GM12878 (cell line): ENCODE measurements at regions not wholly inside any gene's neighbourhood (a gene's known extent, or its start where the extent isn't known, plus 50 kb on each side); places are given as distances from the start of the nearest gene placed in this dataset.

ENCODE experiments used
- ATAC-seq: fragments of 200-7000 bp; cut with Tn5 transposase; 3 replicates; pipeline ENCODE4 v1.9.1; 2020; ENCODE audit warnings: mild to moderate bottlenecking, moderate library complexity
- BruUV-seq: library from RNA; stranded (reverse); fragments of 400-500 nt; replicated peaks from 2 replicates; lab custom pipeline; 2021; lab: Mats Ljungman, UMichigan
- CTCF ChIA-PET: fragments of 300-600 bp; sonication (Branson Sonifier 250); formaldehyde crosslinking; extraction: SDS; loops from one replicate; lab custom pipeline; 2021; ENCODE audit warnings: inconsistent platforms; lab: Yijun Ruan, JAX
- POLR2A ChIA-PET: fragments of 350-600 bp; formaldehyde crosslinking; extraction: SDS; loops from one replicate; lab custom pipeline; 2021; ENCODE audit warnings: inconsistent platforms; lab: Charles Lee
- RAD21 ChIA-PET: fragments of 300-600 bp; sonication (Branson Sonifier 250); formaldehyde crosslinking; loops from one replicate; lab custom pipeline; 2023; ENCODE audit warnings: antibody characterized with exemption; ENCODE audit not compliant: unreplicated experiment; lab: Charles Lee
- SMC1A ChIA-PET: fragments of 300-600 bp; sonication (Branson Sonifier 250); formaldehyde crosslinking; loops from one replicate; lab custom pipeline; 2023; ENCODE audit not compliant: unreplicated experiment, uncharacterized antibody; lab: Charles Lee
- DNase-seq: peaks from one replicate; pipeline ENCODE4 v3.0.0-alpha.2; 2011; ENCODE audit warnings: low read depth, low spot score
- FAIRE-seq: peaks from 3 replicates; lab custom pipeline; 2011; peaks lifted over from hg19 to GRCh38; lab: Jason Lieb, UNC
- H2AFZ ChIP-seq: 2 replicates; pipeline ENCODE4 v1.6.0; 2011; ENCODE audit warnings: low read depth, low read length, control low read depth; ENCODE audit not compliant: control insufficient read depth
- H3K27ac ChIP-seq: 2 replicates; pipeline ENCODE4 v1.5.1; 2011; ENCODE audit warnings: control low read depth; ENCODE audit not compliant: control insufficient read depth, insufficient read depth
- H3K27me3 ChIP-seq, 2 experiments: replicated peaks in 1 of 2; 2 replicates each; pipeline versions ENCODE4 v1.6.0 to v1.6.1; 2011; ENCODE audit warnings: low read length in 1 of 2; ENCODE audit not compliant: control insufficient read depth in 2 of 2, insufficient read depth in 2 of 2
- H3K36me3 ChIP-seq, 2 experiments: 2 replicates each; pipeline ENCODE4 v1.5.1; 2011; ENCODE audit warnings: low read length in 1 of 2; ENCODE audit not compliant: control insufficient read depth in 2 of 2, insufficient read depth in 2 of 2
- H3K4me1 ChIP-seq: 2 replicates; pipeline ENCODE4 v1.6.1; 2011; ENCODE audit warnings: mild to moderate bottlenecking, low read length, moderate library complexity, mixed read lengths; ENCODE audit not compliant: control insufficient read depth, insufficient read depth
- H3K4me2 ChIP-seq: 2 replicates; pipeline ENCODE4 v1.6.0; 2011; ENCODE audit warnings: control low read depth; ENCODE audit not compliant: control insufficient read depth, insufficient read depth
- H3K4me3 ChIP-seq: fragments of 200-600 bp; sonication (generic); 2 replicates; pipeline ENCODE4 v1.5.1; 2016
- H3K79me2 ChIP-seq: 2 replicates; pipeline ENCODE4 v1.6.0; 2011; ENCODE audit warnings: low read length; ENCODE audit not compliant: control insufficient read depth, insufficient read depth
- H3K9ac ChIP-seq: 2 replicates; pipeline ENCODE4 v1.8.0; 2011; ENCODE audit warnings: low read length, control low read depth, mixed read lengths; ENCODE audit not compliant: control insufficient read depth, insufficient read depth
- H3K9me3 ChIP-seq: replicated peaks from 3 replicates; pipeline ENCODE4 v1.5.1; 2011; ENCODE audit warnings: mild to moderate bottlenecking, low read length; ENCODE audit not compliant: control insufficient read depth, insufficient read depth
- H4K20me1 ChIP-seq: 2 replicates; pipeline ENCODE4 v1.6.0; 2011; ENCODE audit not compliant: control insufficient read depth, insufficient read depth
- BHLHE40 ChIP-seq, 2 experiments: fragments of 450-650 bp in 1 of 2; IDR thresholded peaks; 2 replicates each; pipeline ENCODE4 v1.6.1; 2011 to 2017; ENCODE audit warnings: low read depth in 2 of 2, borderline replicate concordance in 1 of 2, improper control_type of control experiment in 1 of 2, low read length in 1 of 2, mild to moderate bottlenecking in 1 of 2
- CHD2 ChIP-seq: IDR thresholded peaks from 2 replicates; pipeline ENCODE4 v1.6.1; 2011; ENCODE audit warnings: low read depth, low read length, improper control_type of control experiment, borderline replicate concordance
- IKZF2 ChIP-seq, 2 experiments: fragments of 450-650 bp; IDR thresholded peaks; 2 replicates each; pipeline ENCODE4 v1.6.1; 2017; ENCODE audit warnings: mild to moderate bottlenecking in 2 of 2, moderate library complexity in 2 of 2
- IRF4 ChIP-seq: IDR thresholded peaks from 2 replicates; pipeline ENCODE4 v1.6.1; 2011; ENCODE audit warnings: low read depth, low read length
- JUND ChIP-seq: IDR thresholded peaks from 2 replicates; pipeline ENCODE4 v1.6.1; 2012; ENCODE audit warnings: low read depth, mild to moderate bottlenecking, low read length, improper control_type of control experiment, moderate library complexity
- PAX5 ChIP-seq: IDR thresholded peaks from 2 replicates; pipeline ENCODE4 v1.6.1; 2011; ENCODE audit warnings: low read depth, low read length, borderline replicate concordance
- POLR2A ChIP-seq: IDR thresholded peaks from 2 replicates; pipeline ENCODE4 v1.6.1; 2011; ENCODE audit warnings: low read depth, mild to moderate bottlenecking, low read length
- RAD51 ChIP-seq: fragments of 450-650 bp; IDR thresholded peaks from 2 replicates; pipeline ENCODE4 v1.6.1; 2016; ENCODE audit warnings: moderate library complexity, mild to moderate bottlenecking, inconsistent platforms
- TBL1XR1 ChIP-seq: IDR thresholded peaks from 2 replicates; pipeline ENCODE4 v1.6.1; 2012; ENCODE audit warnings: low read depth, low read length, improper control_type of control experiment
- TCF12 ChIP-seq: IDR thresholded peaks from 2 replicates; pipeline ENCODE4 v1.6.1; 2011; ENCODE audit warnings: low read depth, mild to moderate bottlenecking, low read length
- ZBTB33 ChIP-seq: fragments of 450-650 bp; IDR thresholded peaks from 2 replicates; pipeline ENCODE4 v1.6.1; 2017; ENCODE audit warnings: mild to moderate bottlenecking
- WGBS: methylation state at CpG from one replicate; pipeline ENCODE4 v1.1.6; 2016; ENCODE audit warnings: low lambda C conversion rate; ENCODE audit not compliant: insufficient replicate concordance, insufficient coverage; ENCODE audit errors: missing lambda C conversion rate; 5-methylcytosine and 5-hydroxymethylcytosine counted together
- in situ Hi-C: fragments of 300-500 bp; cut with MboI; formaldehyde crosslinking; loops from 9 replicates; pipeline ENCODE4 v1.14.3; 2018; ENCODE audit warnings: mixed read lengths
- intact Hi-C: fragments of 100-400 bp; cut with micrococcal nuclease; formaldehyde crosslinking; loops from one replicate; pipeline ENCODE4 v1.14.2; 2022; ENCODE audit not compliant: unreplicated experiment
- TF ChIP-seq, protein P1 (sequence below): IDR thresholded peaks from 2 replicates; pipeline ENCODE4 v1.6.1; 2012; ENCODE audit warnings: improper control_type of control experiment, low read depth, low read length; ENCODE audit not compliant: insufficient replicate concordance
- TF ChIP-seq, protein P2 (sequence below): IDR thresholded peaks from 2 replicates; pipeline ENCODE4 v1.6.1; 2012; ENCODE audit warnings: low read depth, low read length, improper control_type of control experiment
- TF ChIP-seq, protein P3 (sequence below): IDR thresholded peaks from 2 replicates; pipeline ENCODE4 v1.6.1; 2012; ENCODE audit warnings: low read length, inconsistent platforms

GRCh38 chr3:27805282-27805681 is 83.2 kb upstream of the EOMES start (continued):
- TF ChIP-seq, protein P1, sequence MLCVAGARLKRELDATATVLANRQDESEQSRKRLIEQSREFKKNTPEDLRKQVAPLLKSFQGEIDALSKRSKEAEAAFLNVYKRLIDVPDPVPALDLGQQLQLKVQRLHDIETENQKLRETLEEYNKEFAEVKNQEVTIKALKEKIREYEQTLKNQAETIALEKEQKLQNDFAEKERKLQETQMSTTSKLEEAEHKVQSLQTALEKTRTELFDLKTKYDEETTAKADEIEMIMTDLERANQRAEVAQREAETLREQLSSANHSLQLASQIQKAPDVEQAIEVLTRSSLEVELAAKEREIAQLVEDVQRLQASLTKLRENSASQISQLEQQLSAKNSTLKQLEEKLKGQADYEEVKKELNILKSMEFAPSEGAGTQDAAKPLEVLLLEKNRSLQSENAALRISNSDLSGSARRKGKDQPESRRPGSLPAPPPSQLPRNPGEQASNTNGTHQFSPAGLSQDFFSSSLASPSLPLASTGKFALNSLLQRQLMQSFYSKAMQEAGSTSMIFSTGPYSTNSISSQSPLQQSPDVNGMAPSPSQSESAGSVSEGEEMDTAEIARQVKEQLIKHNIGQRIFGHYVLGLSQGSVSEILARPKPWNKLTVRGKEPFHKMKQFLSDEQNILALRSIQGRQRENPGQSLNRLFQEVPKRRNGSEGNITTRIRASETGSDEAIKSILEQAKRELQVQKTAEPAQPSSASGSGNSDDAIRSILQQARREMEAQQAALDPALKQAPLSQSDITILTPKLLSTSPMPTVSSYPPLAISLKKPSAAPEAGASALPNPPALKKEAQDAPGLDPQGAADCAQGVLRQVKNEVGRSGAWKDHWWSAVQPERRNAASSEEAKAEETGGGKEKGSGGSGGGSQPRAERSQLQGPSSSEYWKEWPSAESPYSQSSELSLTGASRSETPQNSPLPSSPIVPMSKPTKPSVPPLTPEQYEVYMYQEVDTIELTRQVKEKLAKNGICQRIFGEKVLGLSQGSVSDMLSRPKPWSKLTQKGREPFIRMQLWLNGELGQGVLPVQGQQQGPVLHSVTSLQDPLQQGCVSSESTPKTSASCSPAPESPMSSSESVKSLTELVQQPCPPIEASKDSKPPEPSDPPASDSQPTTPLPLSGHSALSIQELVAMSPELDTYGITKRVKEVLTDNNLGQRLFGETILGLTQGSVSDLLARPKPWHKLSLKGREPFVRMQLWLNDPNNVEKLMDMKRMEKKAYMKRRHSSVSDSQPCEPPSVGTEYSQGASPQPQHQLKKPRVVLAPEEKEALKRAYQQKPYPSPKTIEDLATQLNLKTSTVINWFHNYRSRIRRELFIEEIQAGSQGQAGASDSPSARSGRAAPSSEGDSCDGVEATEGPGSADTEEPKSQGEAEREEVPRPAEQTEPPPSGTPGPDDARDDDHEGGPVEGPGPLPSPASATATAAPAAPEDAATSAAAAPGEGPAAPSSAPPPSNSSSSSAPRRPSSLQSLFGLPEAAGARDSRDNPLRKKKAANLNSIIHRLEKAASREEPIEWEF, result no peak
- no peak for TF ChIP-seq RAD51
- no peak for TF ChIP-seq POLR2A
- TF ChIP-seq PAX5, result no peak
- TF ChIP-seq, protein P2, sequence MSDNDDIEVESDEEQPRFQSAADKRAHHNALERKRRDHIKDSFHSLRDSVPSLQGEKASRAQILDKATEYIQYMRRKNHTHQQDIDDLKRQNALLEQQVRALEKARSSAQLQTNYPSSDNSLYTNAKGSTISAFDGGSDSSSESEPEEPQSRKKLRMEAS, result no peak
- TF ChIP-seq IKZF2 (IDR thresholded peaks at IDR 0.05), result no peak

DNA sequence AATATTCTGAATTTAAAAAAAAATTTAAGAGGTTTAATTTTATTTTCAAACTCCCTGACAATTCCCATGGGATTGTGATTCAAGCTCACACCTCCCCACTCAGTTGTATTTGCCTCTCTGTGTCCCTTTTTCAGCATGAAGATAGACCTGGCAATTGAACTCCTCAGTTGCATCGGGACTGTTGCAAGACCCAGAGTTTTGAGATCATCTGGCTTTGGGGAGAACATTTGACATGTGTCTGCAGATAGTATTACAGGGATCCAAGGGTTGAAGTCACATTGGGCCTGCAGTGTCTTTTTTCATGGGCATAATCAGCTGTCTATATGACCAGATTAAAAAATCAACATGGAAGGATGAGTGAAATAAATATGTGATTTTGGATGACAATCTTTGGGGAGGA is 91.1 kb upstream of the EOMES start:
- POLR2A ChIA-PET, result interaction anchor here (0.5 kb wide), 1 partner anchor 75 kb away, joined by 3 read pairs; no protein-coding TSS in a partner anchor
- no peak for ATAC-seq
- no peak overlapping the region for H2AFZ ChIP-seq
- H3K27me3 ChIP-seq, result no peaks in the 10 kb centered on the region
- intact Hi-C loops (no loop called here), in situ Hi-C loops (no loop called here)
- H3K79me2 ChIP-seq, result no peaks in the 10 kb centered on the region
- no TSS peak for BruUV-seq
- FAIRE-seq, result no peak
- no peak overlapping the region for H3K27ac ChIP-seq
- no peak overlapping the region for H3K9ac ChIP-seq
- H3K4me3 ChIP-seq, result no peak overlapping the region
- no peak overlapping the region for H3K4me2 ChIP-seq
- SMC1A ChIA-PET, result interaction anchor here (0.9 to 1.2 kb wide), 3 partner anchors 11 to 36 kb away, joined by 3 read pairs; no protein-coding TSS in a partner anchor
- no peaks in the 10 kb centered on the region for H3K36me3 ChIP-seq
- CTCF ChIA-PET, result interaction anchor here (0.9 to 1.5 kb wide), 2 partner anchors 17 to 36 kb away, joined by 3 read pairs; no protein-coding TSS in a partner anchor
- DNase-seq, result no peak
- RAD21 ChIA-PET, result no interaction called here
- no peaks in the 10 kb centered on the region for H4K20me1 ChIP-seq
- H3K4me1 ChIP-seq, result no peaks in the 10 kb centered on the region
- no peaks in the 10 kb centered on the region for H3K9me3 ChIP-seq
- 12% methylated on average over 1 of the region's 1 CpG for WGBS
- TF ChIP-seq CHD2 (no peak), TBL1XR1 (no peak), BHLHE40 (IDR thresholded peaks at IDR 0.05; ENCODE audit: borderline replicate concordance in 1 of 2, low read depth in 2 of 2, low read length in 1 of 2) (no peak), IRF4 (no peak), TCF12 (no peak), ZBTB33 (no peak), JUND (no peak)
- TF ChIP-seq, protein P3, sequence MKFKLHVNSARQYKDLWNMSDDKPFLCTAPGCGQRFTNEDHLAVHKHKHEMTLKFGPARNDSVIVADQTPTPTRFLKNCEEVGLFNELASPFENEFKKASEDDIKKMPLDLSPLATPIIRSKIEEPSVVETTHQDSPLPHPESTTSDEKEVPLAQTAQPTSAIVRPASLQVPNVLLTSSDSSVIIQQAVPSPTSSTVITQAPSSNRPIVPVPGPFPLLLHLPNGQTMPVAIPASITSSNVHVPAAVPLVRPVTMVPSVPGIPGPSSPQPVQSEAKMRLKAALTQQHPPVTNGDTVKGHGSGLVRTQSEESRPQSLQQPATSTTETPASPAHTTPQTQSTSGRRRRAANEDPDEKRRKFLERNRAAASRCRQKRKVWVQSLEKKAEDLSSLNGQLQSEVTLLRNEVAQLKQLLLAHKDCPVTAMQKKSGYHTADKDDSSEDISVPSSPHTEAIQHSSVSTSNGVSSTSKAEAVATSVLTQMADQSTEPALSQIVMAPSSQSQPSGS, result no peak
